Activated T-helper 1 cell treated with anti-CD3 and anti-CD28 coated beads, Interleukin-12 subunit alpha, Interleukin-12 subunit beta, Interleukin-2, Interleukin-4 antibody, amounts not matched to agents 30 ng/mL and 10 ng/mL and 1 ng/mL, durations not matched to agents 14 hours and 24 hours and 36 hours (primary cell): ENCODE measurements at regions not wholly inside any gene's neighbourhood (a gene's known extent, or its start where the extent isn't known, plus 50 kb on each side); places are given as distances from the start of the nearest gene placed in this dataset.
"Not testable (repeated sequence)": the region's sequence is repeated elsewhere in the genome, so short reads cannot be mapped to it uniquely, and the experiment has no call there.

Source experiments
- DNase-seq: peaks from one replicate; pipeline ENCODE4 v3.0.0; 2021; ENCODE audit warnings: low spot score
- H3K27ac Mint-ChIP-seq: one replicate; pipeline ENCODE4 v1.8.0; 2021; ENCODE audit warnings: mild to moderate bottlenecking, mixed read lengths
- H3K27me3 Mint-ChIP-seq: one replicate; pipeline ENCODE4 v1.8.0; 2022; ENCODE audit warnings: mild to moderate bottlenecking, moderate library complexity, mixed read lengths; ENCODE audit not compliant: insufficient read depth
- H3K36me3 Mint-ChIP-seq: one replicate; pipeline ENCODE4 v1.8.0; 2021; ENCODE audit warnings: low read depth, mixed read lengths
- H3K4me1 Mint-ChIP-seq: one replicate; pipeline ENCODE4 v1.8.0; 2021; ENCODE audit warnings: low read depth, mixed read lengths
- H3K4me3 Mint-ChIP-seq: one replicate; pipeline ENCODE4 v1.8.0; 2021; ENCODE audit warnings: mild to moderate bottlenecking, moderate library complexity, mixed read lengths
- H3K9me3 Mint-ChIP-seq: one replicate; pipeline ENCODE4 v1.8.0; 2021; ENCODE audit warnings: mixed read lengths
- intact Hi-C: fragments of 100-400 bp; cut with micrococcal nuclease; formaldehyde crosslinking; loops from one replicate; pipeline ENCODE4 v1.15.1; 2024

GRCh38 chr5:9771079-9771478 lies 140.9 kb upstream of the TAS2R1 start:
- intact Hi-C loops, result no loop called here
- no peaks in the 10 kb centered on the region for H3K27me3 Mint-ChIP-seq
- no peak overlapping the region for H3K27ac Mint-ChIP-seq
- H3K9me3 Mint-ChIP-seq, result peaks cover 9% of the 10 kb centered on the region
- no peak overlapping the region for H3K4me3 Mint-ChIP-seq
- no peaks in the 10 kb centered on the region for H3K4me1 Mint-ChIP-seq
- DNase-seq, result no peak
- no peaks in the 10 kb centered on the region for H3K36me3 Mint-ChIP-seq

- Mint-ChIP-seq H3K4me3 (no peak overlapping the region), H3K4me1 (no peaks in the 10 kb centered on the region), H3K27me3 (no peaks in the 10 kb centered on the region), H3K27ac (no peak overlapping the region), H3K36me3 (no peaks in the 10 kb centered on the region), H3K9me3 (peaks cover 9% of the 10 kb centered on the region)
- DNase-seq, result no peak
- intact Hi-C loops, result no loop called here
Measured at GRCh38 chr5:9766581-9766980, 136.4 kb upstream of the TAS2R1 start.

DNA sequence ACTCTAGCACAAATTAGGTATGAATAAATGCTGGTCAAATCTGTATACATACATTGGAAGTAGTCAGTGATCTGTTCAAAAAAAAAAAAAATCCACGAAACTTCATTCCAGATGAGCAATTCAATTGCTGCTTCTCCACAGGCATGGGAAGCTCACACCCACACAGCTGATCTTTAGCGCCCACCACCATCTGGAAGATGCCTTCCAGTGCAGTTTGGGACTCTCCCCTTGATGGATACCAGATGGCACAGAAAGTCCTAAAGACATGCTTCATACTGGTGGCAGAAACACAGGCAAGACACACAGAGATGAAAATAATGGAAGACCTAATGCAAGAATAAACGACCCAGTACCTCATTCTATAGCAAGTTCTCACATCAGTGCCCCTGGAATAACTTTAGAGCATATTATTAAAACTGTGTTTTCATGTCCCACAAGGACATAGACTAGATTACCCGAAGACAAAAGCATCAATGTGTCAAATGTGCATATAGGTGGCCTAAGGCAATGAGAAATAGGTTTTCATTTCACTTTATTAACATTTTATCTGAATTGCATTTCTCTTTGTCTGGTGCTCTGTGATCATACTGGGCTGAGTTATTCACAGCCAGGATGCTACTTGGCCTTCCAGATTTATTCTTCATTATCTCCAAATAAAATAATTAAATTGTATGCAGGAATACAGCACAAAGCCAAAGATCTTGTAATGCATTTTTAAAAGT lies 135.4 kb upstream of the TAS2R1 start:
- Mint-ChIP-seq H3K36me3 (no peaks in the 10 kb centered on the region), H3K4me1 (no peaks in the 10 kb centered on the region), H3K27me3 (no peaks in the 10 kb centered on the region), H3K4me3 (no peak overlapping the region), H3K27ac (no peak overlapping the region), H3K9me3 (peaks cover 9% of the 10 kb centered on the region)
- no peak for DNase-seq
- intact Hi-C loops, result no loop called here

- no peaks in the 10 kb centered on the region for H3K9me3 Mint-ChIP-seq
- no peak overlapping the region for H3K4me3 Mint-ChIP-seq
- no peak for DNase-seq
- H3K27ac Mint-ChIP-seq, result no peak overlapping the region
- no peaks in the 10 kb centered on the region for H3K27me3 Mint-ChIP-seq
- H3K36me3 Mint-ChIP-seq, result no peaks in the 10 kb centered on the region
- H3K4me1 Mint-ChIP-seq, result no peaks in the 10 kb centered on the region
- intact Hi-C loops, result no loop called here
Measured at GRCh38 chr5:9761706-9762105, 131.6 kb upstream of the TAS2R1 start.

DNA sequence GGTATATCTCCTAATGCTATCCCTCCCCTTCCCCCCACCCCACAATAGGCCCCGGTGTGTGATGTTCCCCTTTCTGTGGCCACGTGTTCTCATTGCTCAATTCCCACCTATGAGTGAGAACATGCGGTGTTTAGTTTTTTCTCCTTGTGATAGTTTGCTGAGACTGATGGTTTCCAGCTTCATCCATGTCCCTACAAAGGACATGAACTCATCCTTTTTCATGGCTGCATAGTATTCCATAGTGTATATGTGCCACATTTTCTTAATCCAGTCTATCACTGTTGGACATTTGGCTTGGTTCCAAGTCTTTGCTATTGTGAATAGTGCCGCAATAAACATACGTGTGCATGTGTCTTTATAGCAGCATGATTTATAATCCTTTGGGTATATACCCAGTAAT lies 122.5 kb upstream of the TAS2R1 start:
- H3K4me1 Mint-ChIP-seq, intact Hi-C loops, H3K27ac Mint-ChIP-seq, H3K9me3 Mint-ChIP-seq, H3K27me3 Mint-ChIP-seq, H3K4me3 Mint-ChIP-seq, DNase-seq, H3K36me3 Mint-ChIP-seq: not testable (repeated sequence)

DNA sequence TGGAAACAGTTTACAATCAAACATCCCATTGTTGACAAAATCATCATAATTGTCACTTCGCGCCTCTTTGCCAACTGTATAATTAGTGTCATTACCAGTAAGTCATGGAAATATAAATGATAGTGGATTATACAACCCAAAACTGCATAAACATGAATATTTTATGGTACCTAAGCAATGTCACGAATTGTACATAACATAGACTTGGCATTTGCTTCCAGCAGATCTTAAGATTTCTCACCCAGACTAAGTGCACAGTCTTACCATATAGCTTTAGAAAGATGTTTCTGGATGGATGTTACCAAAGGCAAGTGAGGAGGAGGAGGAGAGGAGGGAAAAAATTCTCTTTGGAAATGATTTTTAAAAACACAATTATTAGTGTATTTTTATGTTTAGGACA lies 113.4 kb upstream of the TAS2R1 start:
- Mint-ChIP-seq H3K9me3 (no peaks in the 10 kb centered on the region), H3K36me3 (no peaks in the 10 kb centered on the region), H3K27me3 (no peaks in the 10 kb centered on the region), H3K4me3 (no peak overlapping the region), H3K27ac (no peak overlapping the region), H3K4me1 (no peaks in the 10 kb centered on the region)
- intact Hi-C loops, result no loop called here
- no peak for DNase-seq

DNA sequence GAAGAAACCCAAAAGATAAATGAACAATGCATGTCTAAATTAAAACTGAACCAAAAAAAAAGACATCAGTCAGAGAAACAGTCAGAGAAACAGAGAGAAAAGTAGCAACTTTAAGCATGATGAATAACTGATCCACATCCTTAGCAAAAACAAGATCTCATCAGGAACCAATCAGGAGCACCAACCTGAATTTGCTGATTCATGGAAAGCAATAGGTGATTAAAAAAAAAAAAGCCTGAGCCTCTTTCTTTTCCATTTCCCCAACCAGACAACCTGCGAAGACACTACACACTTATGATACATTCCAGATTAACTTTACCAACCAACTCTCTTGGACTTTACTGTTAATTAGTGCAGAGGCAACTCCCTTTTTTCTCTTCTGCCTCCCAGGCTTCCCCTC lies 112.7 kb upstream of the TAS2R1 start:
- intact Hi-C loops, result no loop called here
- no peak for DNase-seq
- Mint-ChIP-seq H3K4me1 (no peaks in the 10 kb centered on the region), H3K27ac (no peak overlapping the region), H3K9me3 (no peaks in the 10 kb centered on the region), H3K27me3 (no peaks in the 10 kb centered on the region), H3K4me3 (no peak overlapping the region), H3K36me3 (no peaks in the 10 kb centered on the region)

GRCh38 chr5:9739135-9739534 lies 109.0 kb upstream of the TAS2R1 start:
- no peaks in the 10 kb centered on the region for H3K36me3 Mint-ChIP-seq
- no peak for DNase-seq
- intact Hi-C loops, result no loop called here
- no peaks in the 10 kb centered on the region for H3K9me3 Mint-ChIP-seq
- no peak overlapping the region for H3K4me3 Mint-ChIP-seq
- H3K27me3 Mint-ChIP-seq, result no peaks in the 10 kb centered on the region
- H3K4me1 Mint-ChIP-seq, result no peaks in the 10 kb centered on the region
- H3K27ac Mint-ChIP-seq, result no peak overlapping the region

DNA sequence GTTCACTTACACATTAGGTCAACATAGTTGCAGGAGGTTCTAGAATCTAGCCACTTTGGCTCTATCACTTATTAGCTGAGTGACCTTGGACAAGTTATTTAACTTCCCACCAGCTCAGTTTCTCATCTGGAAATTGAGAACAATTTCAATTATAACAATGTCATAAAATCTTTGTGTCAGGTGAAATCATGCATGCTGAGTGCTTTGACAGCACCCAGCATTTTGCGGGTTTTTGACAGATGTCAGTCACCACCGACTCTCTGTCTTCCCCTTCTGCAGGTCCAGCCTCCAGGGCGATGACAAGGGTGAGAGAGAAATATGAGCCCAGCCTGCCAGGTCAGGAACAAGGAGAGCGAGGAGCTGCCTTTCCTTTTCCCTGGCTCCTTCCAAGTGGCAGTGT lies 107.1 kb upstream of the TAS2R1 start:
- Mint-ChIP-seq H3K27ac (no peak overlapping the region), H3K36me3 (no peaks in the 10 kb centered on the region), H3K4me1 (no peaks in the 10 kb centered on the region), H3K9me3 (peaks cover 3% of the 10 kb centered on the region), H3K27me3 (no peaks in the 10 kb centered on the region), H3K4me3 (no peak overlapping the region)
- intact Hi-C loops, result no loop called here
- no peak for DNase-seq

GRCh38 chr5:9733486-9733885 lies 103.3 kb upstream of the TAS2R1 start:
- intact Hi-C loops, result no loop called here
- Mint-ChIP-seq H3K27ac (no peak overlapping the region), H3K36me3 (no peaks in the 10 kb centered on the region), H3K27me3 (no peaks in the 10 kb centered on the region), H3K4me1 (no peaks in the 10 kb centered on the region), H3K4me3 (no peak overlapping the region), H3K9me3 (peaks cover 4% of the 10 kb centered on the region)
- no peak for DNase-seq

DNA sequence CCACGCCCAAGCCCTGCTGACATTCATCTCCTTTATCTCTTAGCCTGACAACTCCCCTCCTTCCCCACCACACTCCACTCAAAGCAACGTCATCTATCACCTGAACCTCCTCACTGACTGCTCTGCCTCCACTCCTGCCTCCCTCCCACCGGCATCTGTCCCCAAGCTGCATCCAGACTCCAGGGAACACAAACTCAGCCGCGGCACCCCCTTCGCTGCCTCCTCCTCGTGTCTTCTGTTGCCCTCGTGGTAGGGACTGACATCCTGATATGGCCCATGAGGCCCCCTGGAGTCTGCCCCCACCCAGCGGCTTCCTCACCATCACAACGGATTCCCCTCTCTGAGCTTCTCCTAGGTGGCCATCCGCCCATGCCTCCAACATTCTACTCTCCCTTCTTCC lies 101.0 kb upstream of the TAS2R1 start:
- Mint-ChIP-seq H3K27ac (no peak overlapping the region), H3K27me3 (no peaks in the 10 kb centered on the region)

DNA sequence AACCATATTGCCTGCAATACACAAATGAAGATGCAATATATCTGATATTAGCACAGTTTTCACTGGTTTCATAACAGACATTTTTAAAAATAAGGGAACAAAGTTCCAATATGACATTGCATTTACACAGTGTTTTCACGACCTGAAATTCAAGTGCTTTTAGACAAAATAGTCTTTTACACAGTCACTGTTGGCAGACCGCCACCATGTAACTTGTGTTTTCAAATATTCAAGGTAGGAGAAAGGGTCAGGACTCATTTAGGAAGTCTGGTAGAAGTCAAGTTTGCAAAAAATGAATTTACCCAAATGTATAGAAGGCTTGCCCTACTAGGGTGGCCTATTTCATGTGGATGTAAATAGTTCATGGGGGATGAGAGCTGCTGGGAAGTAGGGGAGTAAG lies 98.1 kb upstream of the TAS2R1 start:
- no peak for DNase-seq
- H3K27me3 Mint-ChIP-seq, result no peaks in the 10 kb centered on the region
- H3K9me3 Mint-ChIP-seq, result peaks cover 12% of the 10 kb centered on the region
- H3K4me3 Mint-ChIP-seq, result no peak overlapping the region
- intact Hi-C loops, result no loop called here
- no peaks in the 10 kb centered on the region for H3K36me3 Mint-ChIP-seq
- H3K27ac Mint-ChIP-seq, result no peak overlapping the region
- no peaks in the 10 kb centered on the region for H3K4me1 Mint-ChIP-seq

More for the DNA sequence above, 101.0 kb upstream of the TAS2R1 start:
- intact Hi-C loops, result no loop called here
- Mint-ChIP-seq H3K36me3 (no peaks in the 10 kb centered on the region), H3K4me3 (no peak overlapping the region), H3K4me1 (no peaks in the 10 kb centered on the region), H3K9me3 (peaks cover 4% of the 10 kb centered on the region)
- no peak for DNase-seq

GRCh38 chr5:9726931-9727330 lies 96.8 kb upstream of the TAS2R1 start:
- no peak overlapping the region for H3K27ac Mint-ChIP-seq
- no peaks in the 10 kb centered on the region for H3K4me1 Mint-ChIP-seq
- intact Hi-C loops, result no loop called here
- H3K36me3 Mint-ChIP-seq, result no peaks in the 10 kb centered on the region
- no peak overlapping the region for H3K4me3 Mint-ChIP-seq
- no peaks in the 10 kb centered on the region for H3K27me3 Mint-ChIP-seq
- H3K9me3 Mint-ChIP-seq, result peaks cover 8% of the 10 kb centered on the region
- no peak for DNase-seq

DNA sequence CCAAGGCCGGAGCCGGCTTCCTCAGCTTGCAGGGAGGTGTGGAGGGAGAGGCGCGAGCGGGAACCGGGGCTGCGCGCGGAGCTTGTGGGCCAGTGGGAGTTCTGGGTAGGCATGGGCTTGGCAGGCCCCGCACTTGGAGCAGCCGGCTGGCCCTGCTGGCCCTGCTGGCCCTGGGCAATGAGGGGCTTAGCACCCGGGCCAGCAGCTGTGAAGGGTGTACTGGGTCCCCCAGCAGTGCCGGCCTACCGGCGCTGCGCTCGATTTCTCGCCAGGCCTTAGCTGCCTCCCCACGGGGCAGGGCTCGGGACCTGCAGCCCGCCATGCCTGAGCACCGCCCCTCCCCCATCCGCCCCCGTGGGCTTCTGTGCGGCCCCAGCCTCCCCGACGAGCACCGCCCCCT lies 95.1 kb upstream of the TAS2R1 start:
- H3K27ac Mint-ChIP-seq, H3K27me3 Mint-ChIP-seq, H3K9me3 Mint-ChIP-seq, H3K36me3 Mint-ChIP-seq, H3K4me1 Mint-ChIP-seq, H3K4me3 Mint-ChIP-seq, DNase-seq, intact Hi-C loops: not testable (repeated sequence)
